ENCODE measurements at regions not wholly inside any gene's neighbourhood (a gene's known extent, or its start where the extent isn't known, plus 50 kb on each side); places are given as distances from the start of the nearest gene placed in this dataset.

DNA sequence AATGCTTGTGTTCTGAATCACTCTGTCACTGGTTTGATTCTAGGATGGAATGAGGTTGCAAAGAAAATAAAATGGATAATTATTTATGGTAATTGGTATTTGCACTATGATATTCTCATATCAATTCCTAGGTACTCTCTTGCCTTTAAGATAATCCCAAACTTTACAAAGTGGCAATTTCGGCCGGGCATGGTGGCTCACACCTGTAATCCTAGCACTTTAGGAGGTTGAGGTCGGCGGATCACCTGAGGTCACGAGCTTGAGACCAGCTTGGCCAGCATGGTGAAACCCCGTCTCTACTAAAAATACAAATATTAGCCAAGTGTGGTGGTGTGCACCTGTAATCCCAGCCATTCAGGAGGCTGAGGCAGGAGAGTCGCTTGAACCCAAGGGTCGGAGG is 1118.7 kb upstream of the C9orf72 start:
- Histone ChIP-seq H3K36me3 (ENCODE audit: control insufficient read depth, insufficient read depth, low read length) (no peaks in the 10 kb centered on the region), H3K27me3 (ENCODE audit: control insufficient read depth, insufficient read depth, low read length) (no peaks in the 10 kb centered on the region), H3K27ac (ENCODE audit: low read length) (no peak overlapping the region), H3K4me3 (ENCODE audit: low read length) (no peak overlapping the region), H3K4me1 (ENCODE audit: control insufficient read depth, insufficient read depth, low read length) (no peaks in the 10 kb centered on the region), H3K9me3 (ENCODE audit: control insufficient read depth, insufficient read depth, low read length) (no peaks in the 10 kb centered on the region)
- intact Hi-C loops (cut with micrococcal nuclease), result no loop called here
- Mint-ChIP-seq H3K27ac (no peak overlapping the region), H3K9me3 (peaks cover 6 to 12% of the 10 kb centered on the region in 2 donors), H3K27me3 (ENCODE audit: low read depth in 2 of 2) (no peaks in the 10 kb centered on the region), H3K4me3 (no peak overlapping the region), H3K4me1 (peaks cover 0 to 19% of the 10 kb centered on the region in 2 donors), H3K36me3 (no peaks in the 10 kb centered on the region)
- 91% methylated on average over 8 of the region's 8 CpGs for WGBS (ENCODE audit: insufficient coverage)
- ATAC-seq (no peak), DNase-seq (no peak)
- TF ChIP-seq, protein P1, sequence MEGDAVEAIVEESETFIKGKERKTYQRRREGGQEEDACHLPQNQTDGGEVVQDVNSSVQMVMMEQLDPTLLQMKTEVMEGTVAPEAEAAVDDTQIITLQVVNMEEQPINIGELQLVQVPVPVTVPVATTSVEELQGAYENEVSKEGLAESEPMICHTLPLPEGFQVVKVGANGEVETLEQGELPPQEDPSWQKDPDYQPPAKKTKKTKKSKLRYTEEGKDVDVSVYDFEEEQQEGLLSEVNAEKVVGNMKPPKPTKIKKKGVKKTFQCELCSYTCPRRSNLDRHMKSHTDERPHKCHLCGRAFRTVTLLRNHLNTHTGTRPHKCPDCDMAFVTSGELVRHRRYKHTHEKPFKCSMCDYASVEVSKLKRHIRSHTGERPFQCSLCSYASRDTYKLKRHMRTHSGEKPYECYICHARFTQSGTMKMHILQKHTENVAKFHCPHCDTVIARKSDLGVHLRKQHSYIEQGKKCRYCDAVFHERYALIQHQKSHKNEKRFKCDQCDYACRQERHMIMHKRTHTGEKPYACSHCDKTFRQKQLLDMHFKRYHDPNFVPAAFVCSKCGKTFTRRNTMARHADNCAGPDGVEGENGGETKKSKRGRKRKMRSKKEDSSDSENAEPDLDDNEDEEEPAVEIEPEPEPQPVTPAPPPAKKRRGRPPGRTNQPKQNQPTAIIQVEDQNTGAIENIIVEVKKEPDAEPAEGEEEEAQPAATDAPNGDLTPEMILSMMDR (IDR thresholded peaks at IDR 0.05), result no peak

- no CpG with 5 or more reads among the region's 2 CpGs for WGBS (ENCODE audit: insufficient coverage)
- Histone ChIP-seq H3K9me3 (ENCODE audit: control insufficient read depth, insufficient read depth, low read length) (peaks cover 10% of the 10 kb centered on the region), H3K36me3 (ENCODE audit: control insufficient read depth, insufficient read depth, low read length) (no peaks in the 10 kb centered on the region), H3K4me3 (ENCODE audit: low read length) (no peak overlapping the region), H3K4me1 (ENCODE audit: control insufficient read depth, insufficient read depth, low read length) (no peaks in the 10 kb centered on the region), H3K27me3 (ENCODE audit: control insufficient read depth, insufficient read depth, low read length) (no peaks in the 10 kb centered on the region), H3K27ac (ENCODE audit: low read length) (no peak overlapping the region)
- Mint-ChIP-seq H3K27me3 (ENCODE audit: low read depth in 2 of 2) (no peaks in the 10 kb centered on the region), H3K4me1 (peaks cover 0 to 11% of the 10 kb centered on the region in 2 donors), H3K9me3 (peaks cover 11 to 16% of the 10 kb centered on the region in 2 donors), H3K4me3 (no peak overlapping the region), H3K36me3 (peaks cover 18% of the 10 kb centered on the region), H3K27ac (no peak overlapping the region)
- TF ChIP-seq, protein P1 (IDR thresholded peaks at IDR 0.05), result no peak
- intact Hi-C loops (cut with micrococcal nuclease), result no loop called here
- DNase-seq (no peak), ATAC-seq (no peak)
Observed at GRCh38 chr9:28696960-28697359, 1123.7 kb upstream of the C9orf72 start.

DNA sequence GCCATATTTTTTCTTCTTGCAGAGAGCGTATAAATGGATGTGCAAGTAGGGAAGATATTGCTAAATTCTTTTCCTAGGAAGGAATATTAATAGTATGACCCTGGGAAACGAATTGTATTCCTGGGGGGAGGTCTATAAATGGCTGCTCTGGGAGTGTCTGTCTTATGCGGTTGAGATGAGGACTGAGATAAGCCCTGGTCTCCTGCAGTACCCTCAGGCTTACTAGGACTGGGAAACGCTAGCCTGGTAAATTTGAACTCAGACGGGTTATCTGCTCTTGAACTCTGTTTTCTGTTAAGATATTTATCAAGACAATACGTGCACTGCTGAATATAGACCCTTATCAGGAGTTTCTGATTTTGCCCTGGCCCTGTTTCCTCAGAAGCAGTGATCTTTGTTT is 1126.4 kb upstream of the C9orf72 start:
- TF ChIP-seq, protein P1 (IDR thresholded peaks at IDR 0.05), result no peak
- ATAC-seq (no peak), DNase-seq (no peak)
- Histone ChIP-seq H3K27ac (ENCODE audit: low read length) (no peak overlapping the region), H3K4me1 (ENCODE audit: control insufficient read depth, insufficient read depth, low read length) (no peaks in the 10 kb centered on the region), H3K4me3 (ENCODE audit: low read length) (no peak overlapping the region), H3K9me3 (ENCODE audit: control insufficient read depth, insufficient read depth, low read length) (peaks cover 10% of the 10 kb centered on the region), H3K27me3 (ENCODE audit: control insufficient read depth, insufficient read depth, low read length) (no peaks in the 10 kb centered on the region), H3K36me3 (ENCODE audit: control insufficient read depth, insufficient read depth, low read length) (no peaks in the 10 kb centered on the region)
- no peak overlapping the region for H3K4me3 Mint-ChIP-seq
- H3K27ac Mint-ChIP-seq, result no peak overlapping the region
- WGBS (ENCODE audit: insufficient coverage), result 81% methylated on average over 6 of the region's 6 CpGs
- no peaks in the 10 kb centered on the region for H3K27me3 Mint-ChIP-seq (ENCODE audit: low read depth in 2 of 2)
- peaks cover 0 to 7% of the 10 kb centered on the region in 2 donors for H3K4me1 Mint-ChIP-seq
- H3K36me3 Mint-ChIP-seq, result peaks cover 24% of the 10 kb centered on the region
- intact Hi-C loops (cut with micrococcal nuclease), result no loop called here
- peaks cover 11 to 14% of the 10 kb centered on the region in 2 donors for H3K9me3 Mint-ChIP-seq

GRCh38 chr9:28707616-28708015 is 1134.3 kb upstream of the C9orf72 start:
- H3K4me1 ChIP-seq (ENCODE audit: control insufficient read depth, insufficient read depth, low read length), result no peaks in the 10 kb centered on the region
- no peaks in the 10 kb centered on the region for H3K9me3 ChIP-seq (ENCODE audit: control insufficient read depth, insufficient read depth, low read length)
- no peak for DNase-seq
- WGBS (ENCODE audit: insufficient coverage), result 43% methylated on average over 1 of the region's 2 CpGs
- no peaks in the 10 kb centered on the region for H3K36me3 ChIP-seq (ENCODE audit: control insufficient read depth, insufficient read depth, low read length)
- H3K36me3 Mint-ChIP-seq, result peaks cover 8% of the 10 kb centered on the region
- intact Hi-C loops (cut with micrococcal nuclease), result no loop called here
- TF ChIP-seq, protein P1 (IDR thresholded peaks at IDR 0.05), result no peak
- H3K27me3 ChIP-seq (ENCODE audit: control insufficient read depth, insufficient read depth, low read length), result no peaks in the 10 kb centered on the region
- H3K27ac ChIP-seq (ENCODE audit: low read length), result no peak overlapping the region
- no peak overlapping the region for H3K4me3 ChIP-seq (ENCODE audit: low read length)
- H3K27me3 Mint-ChIP-seq (ENCODE audit: low read depth in 2 of 2), result no peaks in the 10 kb centered on the region
- no peaks in the 10 kb centered on the region for H3K4me1 Mint-ChIP-seq
- H3K9me3 Mint-ChIP-seq, result peaks cover 0 to 3% of the 10 kb centered on the region in 2 donors
- H3K4me3 Mint-ChIP-seq, result no peak overlapping the region
- ATAC-seq, result no peak
- no peak overlapping the region for H3K27ac Mint-ChIP-seq
